OCI-LY7 (cell line): ENCODE measurements at regions not wholly inside any gene's neighbourhood (a gene's known extent, or its start where the extent isn't known, plus 50 kb on each side); places are given as distances from the start of the nearest gene placed in this dataset.

ENCODE experiments used
- EZH2phosphoT487 ChIP-seq: fragments of 200-600 bp; sonication (generic); IDR thresholded peaks from 2 replicates; pipeline ENCODE4 v1.6.1; 2018; ENCODE audit warnings: low read depth, borderline replicate concordance, mild to moderate bottlenecking, mixed run types, antibody characterized with exemption, low read length, moderate library complexity, mixed read lengths
- TF ChIP-seq, protein P1 (sequence below): fragments of 200-600 bp; sonication (generic); conservative IDR thresholded peaks from 2 replicates; pipeline ENCODE4 v1.5.1; 2014; ENCODE audit warnings: mild to moderate bottlenecking, antibody characterized with exemption, low read length, moderate library complexity, mixed read lengths

DNA sequence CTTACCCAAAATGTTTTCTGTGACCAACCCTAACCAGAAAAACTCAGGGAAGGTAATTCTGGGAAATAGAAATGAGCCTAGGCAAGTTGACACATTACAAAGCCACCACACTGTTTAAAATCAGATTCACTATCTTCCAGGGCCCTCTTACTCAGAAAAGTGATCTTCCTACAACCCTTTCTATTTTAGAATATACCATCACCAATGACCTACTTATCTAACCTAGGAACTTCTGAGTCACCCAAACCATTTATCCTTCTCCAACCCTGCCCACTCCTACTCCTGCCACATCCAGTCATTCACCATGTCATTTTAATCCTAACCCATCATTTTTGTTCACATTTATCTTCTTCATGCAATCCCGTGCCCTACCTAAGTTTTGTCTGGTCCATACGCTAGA, 89.9 kb downstream of the FTHL17 start:
- TF ChIP-seq, protein P1, sequence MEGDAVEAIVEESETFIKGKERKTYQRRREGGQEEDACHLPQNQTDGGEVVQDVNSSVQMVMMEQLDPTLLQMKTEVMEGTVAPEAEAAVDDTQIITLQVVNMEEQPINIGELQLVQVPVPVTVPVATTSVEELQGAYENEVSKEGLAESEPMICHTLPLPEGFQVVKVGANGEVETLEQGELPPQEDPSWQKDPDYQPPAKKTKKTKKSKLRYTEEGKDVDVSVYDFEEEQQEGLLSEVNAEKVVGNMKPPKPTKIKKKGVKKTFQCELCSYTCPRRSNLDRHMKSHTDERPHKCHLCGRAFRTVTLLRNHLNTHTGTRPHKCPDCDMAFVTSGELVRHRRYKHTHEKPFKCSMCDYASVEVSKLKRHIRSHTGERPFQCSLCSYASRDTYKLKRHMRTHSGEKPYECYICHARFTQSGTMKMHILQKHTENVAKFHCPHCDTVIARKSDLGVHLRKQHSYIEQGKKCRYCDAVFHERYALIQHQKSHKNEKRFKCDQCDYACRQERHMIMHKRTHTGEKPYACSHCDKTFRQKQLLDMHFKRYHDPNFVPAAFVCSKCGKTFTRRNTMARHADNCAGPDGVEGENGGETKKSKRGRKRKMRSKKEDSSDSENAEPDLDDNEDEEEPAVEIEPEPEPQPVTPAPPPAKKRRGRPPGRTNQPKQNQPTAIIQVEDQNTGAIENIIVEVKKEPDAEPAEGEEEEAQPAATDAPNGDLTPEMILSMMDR, result no peak
- no peak for TF ChIP-seq EZH2phosphoT487
